Loucy (cell line): ENCODE measurements at regions not wholly inside any gene's neighbourhood (a gene's known extent, or its start where the extent isn't known, plus 50 kb on each side); places are given as distances from the start of the nearest gene placed in this dataset.

Source experiments
- H2AFZ ChIP-seq: fragments of 200-600 bp; sonication (generic); 2 replicates; pipeline ENCODE4 v1.6.0; 2016; ENCODE audit warnings: antibody characterized with exemption, mild to moderate bottlenecking, low read length, moderate library complexity
- H3F3A ChIP-seq: fragments of 200-600 bp; 2 replicates; pipeline ENCODE4 v1.6.0; 2016; ENCODE audit warnings: antibody characterized with exemption, low read depth, mild to moderate bottlenecking
- H3K27me3 ChIP-seq: fragments of 200-600 bp; sonication (generic); 2 replicates; pipeline ENCODE4 v1.6.1; 2014; ENCODE audit warnings: low read length, mild to moderate bottlenecking; ENCODE audit not compliant: insufficient read depth, poor library complexity, severe bottlenecking
- H3K36me3 ChIP-seq: fragments of 200-600 bp; sonication (generic); 2 replicates; pipeline ENCODE4 v1.6.1; 2016; ENCODE audit warnings: low read length; ENCODE audit not compliant: insufficient read depth
- H3K4me1 ChIP-seq: fragments of 200-600 bp; sonication (generic); 2 replicates; pipeline ENCODE4 v1.5.1; 2014; ENCODE audit warnings: low read length, mild to moderate bottlenecking; ENCODE audit not compliant: insufficient read depth, poor library complexity, severe bottlenecking
- H3K4me2 ChIP-seq: fragments of 200-600 bp; sonication (generic); 2 replicates; pipeline ENCODE4 v1.6.0; 2014; ENCODE audit warnings: antibody characterized with exemption, low read length, low read depth, mild to moderate bottlenecking; ENCODE audit not compliant: poor library complexity, severe bottlenecking
- H3K4me3 ChIP-seq: fragments of 200-600 bp; sonication (generic); 2 replicates; pipeline ENCODE4 v1.5.1; 2014; ENCODE audit warnings: low read length, mild to moderate bottlenecking, mixed read lengths; ENCODE audit not compliant: poor library complexity, severe bottlenecking
- H3K79me2 ChIP-seq: fragments of 200-600 bp; sonication (generic); 2 replicates; pipeline ENCODE4 v1.6.1; 2014; ENCODE audit warnings: low read length; ENCODE audit not compliant: insufficient read depth
- H3K9ac ChIP-seq: fragments of 200-600 bp; sonication (generic); 2 replicates; pipeline ENCODE4 v1.6.0; 2014; ENCODE audit warnings: mild to moderate bottlenecking, low read depth, low read length, moderate library complexity; ENCODE audit not compliant: poor library complexity, severe bottlenecking
- H3K9me2 ChIP-seq: fragments of 200-600 bp; sonication (generic); replicated peaks from 2 replicates; pipeline ENCODE4 v1.6.1; 2016; ENCODE audit warnings: low read depth, low read length, mixed read lengths
- H3K9me3 ChIP-seq: fragments of 200-600 bp; sonication (generic); 2 replicates; pipeline ENCODE4 v1.6.1; 2014; ENCODE audit warnings: mild to moderate bottlenecking, antibody characterized with exemption, low read length, low read depth; ENCODE audit not compliant: insufficient read depth
- H4K20me1 ChIP-seq: fragments of 200-600 bp; sonication (generic); 2 replicates; pipeline ENCODE4 v1.6.0; 2014; ENCODE audit warnings: antibody characterized with exemption, low read length, mild to moderate bottlenecking; ENCODE audit not compliant: insufficient read depth, poor library complexity, severe bottlenecking
- EZH2phosphoT487 ChIP-seq: fragments of 200-600 bp; IDR thresholded peaks from 2 replicates; pipeline ENCODE4 v1.6.1; 2018; ENCODE audit warnings: antibody characterized with exemption, mild to moderate bottlenecking, moderate library complexity, borderline replicate concordance
- TF ChIP-seq, protein P1 (sequence below): fragments of 200-600 bp; sonication (generic); conservative IDR thresholded peaks from 2 replicates; pipeline ENCODE4 v1.5.1; 2014; ENCODE audit warnings: mild to moderate bottlenecking, antibody characterized with exemption, low read length

- Histone ChIP-seq H3K36me3 (no peaks in the 10 kb centered on the region), H3F3A (no peaks in the 10 kb centered on the region), H2AFZ (no peak overlapping the region), H4K20me1 (no peaks in the 10 kb centered on the region), H3K79me2 (no peaks in the 10 kb centered on the region), H3K9me2 (no peaks in the 10 kb centered on the region), H3K9ac (no peak overlapping the region), H3K4me3 (no peak overlapping the region), H3K27me3 (no peaks in the 10 kb centered on the region), H3K4me1 (no peaks in the 10 kb centered on the region), H3K9me3 (no peaks in the 10 kb centered on the region), H3K4me2 (no peak overlapping the region)
- no peak for TF ChIP-seq EZH2phosphoT487
- TF ChIP-seq, protein P1, sequence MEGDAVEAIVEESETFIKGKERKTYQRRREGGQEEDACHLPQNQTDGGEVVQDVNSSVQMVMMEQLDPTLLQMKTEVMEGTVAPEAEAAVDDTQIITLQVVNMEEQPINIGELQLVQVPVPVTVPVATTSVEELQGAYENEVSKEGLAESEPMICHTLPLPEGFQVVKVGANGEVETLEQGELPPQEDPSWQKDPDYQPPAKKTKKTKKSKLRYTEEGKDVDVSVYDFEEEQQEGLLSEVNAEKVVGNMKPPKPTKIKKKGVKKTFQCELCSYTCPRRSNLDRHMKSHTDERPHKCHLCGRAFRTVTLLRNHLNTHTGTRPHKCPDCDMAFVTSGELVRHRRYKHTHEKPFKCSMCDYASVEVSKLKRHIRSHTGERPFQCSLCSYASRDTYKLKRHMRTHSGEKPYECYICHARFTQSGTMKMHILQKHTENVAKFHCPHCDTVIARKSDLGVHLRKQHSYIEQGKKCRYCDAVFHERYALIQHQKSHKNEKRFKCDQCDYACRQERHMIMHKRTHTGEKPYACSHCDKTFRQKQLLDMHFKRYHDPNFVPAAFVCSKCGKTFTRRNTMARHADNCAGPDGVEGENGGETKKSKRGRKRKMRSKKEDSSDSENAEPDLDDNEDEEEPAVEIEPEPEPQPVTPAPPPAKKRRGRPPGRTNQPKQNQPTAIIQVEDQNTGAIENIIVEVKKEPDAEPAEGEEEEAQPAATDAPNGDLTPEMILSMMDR, result no peak
These were observed 298.7 kb upstream of the CDH6 start for GRCh38 chr5:30894811-30895210.

- H3K27me3 ChIP-seq, result no peaks in the 10 kb centered on the region
- TF ChIP-seq EZH2phosphoT487, result no peak
- TF ChIP-seq, protein P1, result no peak
These were observed 301.8 kb upstream of the CDH6 start for GRCh38 chr5:30891660-30892059.

DNA sequence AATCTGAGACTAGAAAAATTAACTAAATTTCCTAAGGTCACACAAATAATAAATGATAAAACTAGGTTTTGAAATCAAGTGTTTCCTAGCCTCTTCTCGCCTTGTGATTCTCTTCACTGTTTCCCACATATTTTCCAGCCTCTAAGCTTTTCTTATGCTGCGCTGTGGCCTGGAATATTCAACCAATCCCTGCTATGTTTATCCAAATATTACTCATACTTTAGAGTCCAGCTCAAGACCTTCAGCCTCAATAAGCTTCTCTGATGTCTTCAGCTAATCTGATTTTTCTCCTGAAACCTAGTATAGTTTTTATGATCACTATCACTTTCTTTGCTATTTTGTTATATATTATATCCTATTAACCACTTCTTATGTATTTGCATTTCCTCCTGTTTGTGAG, 303.1 kb upstream of the CDH6 start:
- Histone ChIP-seq H3K36me3 (no peaks in the 10 kb centered on the region), H3K4me3 (no peak overlapping the region), H2AFZ (no peak overlapping the region), H3K9me3 (no peaks in the 10 kb centered on the region), H3K9me2 (no peaks in the 10 kb centered on the region), H3F3A (no peaks in the 10 kb centered on the region), H3K4me2 (no peak overlapping the region), H3K9ac (no peak overlapping the region), H3K4me1 (no peaks in the 10 kb centered on the region), H3K79me2 (no peaks in the 10 kb centered on the region), H4K20me1 (no peaks in the 10 kb centered on the region), H3K27me3 (no peaks in the 10 kb centered on the region)
- no peak for TF ChIP-seq EZH2phosphoT487
- TF ChIP-seq, protein P1, result no peak

More at GRCh38 chr5:30891660-30892059, 301.8 kb upstream of the CDH6 start:
- Histone ChIP-seq H2AFZ (no peak overlapping the region), H4K20me1 (no peaks in the 10 kb centered on the region), H3K36me3 (no peaks in the 10 kb centered on the region), H3K79me2 (no peaks in the 10 kb centered on the region), H3K4me1 (no peaks in the 10 kb centered on the region), H3K4me3 (no peak overlapping the region), H3K9me3 (no peaks in the 10 kb centered on the region), H3K9ac (no peak overlapping the region), H3K4me2 (no peak overlapping the region), H3K9me2 (no peaks in the 10 kb centered on the region), H3F3A (no peaks in the 10 kb centered on the region)
